A549 (cell line): ENCODE measurements at regions not wholly inside any gene's neighbourhood (a gene's known extent, or its start where the extent isn't known, plus 50 kb on each side); places are given as distances from the start of the nearest gene placed in this dataset.
A peak's percentile ranks its signal among the peaks of the same experiment; 100 is the strongest.
"Not testable (repeated sequence)": the region's sequence is repeated elsewhere in the genome, so short reads cannot be mapped to it uniquely, and the experiment has no call there.

Experiments
- ATAC-seq, 2 experiments: fragments of 200-7000 bp in 1 of 2; fragments of >200 bp in 1 of 2; cut with Nextera tagmentation in 1 of 2; cut with Tn5 transposase in 1 of 2; 3 replicates each; pipeline versions ENCODE4 v1.8.0 to v1.9.1; 2018 to 2020; ENCODE audit warnings: mild to moderate bottlenecking in 1 of 2, moderate library complexity in 1 of 2
- CTCF ChIA-PET: fragments of 300-600 bp; sonication (Branson Sonifier 250); formaldehyde crosslinking; extraction: SDS; loops from one replicate; lab custom pipeline; 2021; ENCODE audit warnings: antibody characterized with exemption, inconsistent platforms; lab: Yijun Ruan, JAX
- POLR2A ChIA-PET: fragments of 350-600 bp; formaldehyde crosslinking; extraction: SDS; loops from one replicate; lab custom pipeline; 2021; ENCODE audit warnings: antibody characterized with exemption, inconsistent platforms; lab: Yijun Ruan, JAX
- DNase-seq, 2 experiments: peaks; one replicate each; pipeline versions ENCODE4 v3.0.0 to v3.0.0-alpha.2; 2011 to 2016; ENCODE audit warnings: low read depth in 1 of 2, low spot score in 1 of 2
- FAIRE-seq: peaks from 2 replicates; lab custom pipeline; 2011; peaks lifted over from hg19 to GRCh38; lab: Jason Lieb, UNC
- H3K27ac ChIP-seq, 2 experiments: fragments of >200 bp; sonication (Bioruptor Twin); formaldehyde crosslinking; 3 replicates each; pipeline ENCODE4 v1.5.1; 2016 to 2017
- H3K4me1 ChIP-seq: fragments of >200 bp; sonication (Bioruptor Twin); formaldehyde crosslinking; 3 replicates; pipeline ENCODE4 v1.6.1; 2016
- H3K4me2 ChIP-seq: fragments of >200 bp; sonication (Bioruptor Twin); formaldehyde crosslinking; 3 replicates; pipeline ENCODE4 v1.6.1; 2016
- H3K4me3 ChIP-seq: fragments of >200 bp; sonication (Bioruptor Twin); formaldehyde crosslinking; 3 replicates; pipeline ENCODE4 v1.5.1; 2016
- H3K9me3 ChIP-seq: fragments of >200 bp; sonication (Bioruptor Twin); formaldehyde crosslinking; 3 replicates; pipeline ENCODE4 v1.6.1; 2016
- CEBPB ChIP-seq, 2 experiments: fragments of >200 bp in 1 of 2; sonication (Bioruptor Twin) in 1 of 2; formaldehyde crosslinking in 1 of 2; IDR thresholded peaks; 2 replicates each; pipeline ENCODE4 v1.6.1; 2012 to 2016
- ESRRA ChIP-seq: fragments of 150-350 bp; IDR thresholded peaks from 2 replicates; pipeline ENCODE4 v1.6.1; 2014; ENCODE audit warnings: mild to moderate bottlenecking, low read length, borderline replicate concordance
- FOSL2 ChIP-seq, 2 experiments: fragments of 450-650 bp in 1 of 2; fragments of >200 bp in 1 of 2; sonication (Bioruptor Twin) in 1 of 2; formaldehyde crosslinking; IDR thresholded peaks; 2 replicates each; pipeline versions ENCODE4 v1.5.0 to v1.6.1; 2016 to 2020; ENCODE audit warnings: mild to moderate bottlenecking in 1 of 2, moderate library complexity in 1 of 2
- GATA3 ChIP-seq: IDR thresholded peaks from 2 replicates; pipeline ENCODE4 v1.6.1; 2012; ENCODE audit warnings: borderline replicate concordance
- HOXB5 ChIP-seq: fragments of 250-450 bp; sonication (Bioruptor Pico); IDR thresholded peaks from 2 replicates; pipeline ENCODE4 v1.5.0; 2020; ENCODE audit warnings: mild to moderate bottlenecking, moderate library complexity
- JUN ChIP-seq, 2 experiments: fragments of >200 bp; sonication (Bioruptor Twin); formaldehyde crosslinking; IDR thresholded peaks; 2 replicates in 1 of 2; 3 replicates in 1 of 2; pipeline ENCODE4 v1.6.1; 2016 to 2017
- KDM5A ChIP-seq: fragments of 200-600 bp; sonication (generic); IDR thresholded peaks from 2 replicates; pipeline ENCODE4 v1.6.1; 2016; ENCODE audit warnings: antibody characterized with exemption, mild to moderate bottlenecking
- MAZ ChIP-seq: fragments of 150-350 bp; IDR thresholded peaks from 2 replicates; pipeline ENCODE4 v1.6.1; 2014; ENCODE audit warnings: antibody characterized with exemption, low read depth, low read length, borderline replicate concordance
- MYC ChIP-seq: IDR thresholded peaks from 2 replicates; pipeline ENCODE4 v1.6.1; 2012; ENCODE audit warnings: mild to moderate bottlenecking, inconsistent platforms, low read length, improper control_type of control experiment, borderline replicate concordance
- NPAS2 ChIP-seq: fragments of 250-450 bp; sonication (Bioruptor Pico); IDR thresholded peaks from 2 replicates; pipeline ENCODE4 v1.8.0; 2022; ENCODE audit warnings: mild to moderate bottlenecking, moderate library complexity, borderline replicate concordance
- PHF8 ChIP-seq: fragments of 200-600 bp; sonication (generic); IDR thresholded peaks from 2 replicates; pipeline ENCODE4 v1.6.1; 2016; ENCODE audit warnings: low read depth, mild to moderate bottlenecking, antibody characterized with exemption, moderate library complexity, borderline replicate concordance
- POLR2A ChIP-seq: IDR thresholded peaks from 2 replicates; pipeline ENCODE4 v1.6.1; 2012; ENCODE audit warnings: mild to moderate bottlenecking, low read length
- RCOR1 ChIP-seq: fragments of 150-350 bp; IDR thresholded peaks from 2 replicates; pipeline ENCODE4 v1.6.1; 2014; ENCODE audit warnings: antibody characterized with exemption, low read length, low read depth
- RFX5 ChIP-seq: fragments of 450-650 bp; IDR thresholded peaks from 2 replicates; pipeline ENCODE4 v1.7.1; 2014; ENCODE audit warnings: antibody characterized with exemption, mild to moderate bottlenecking, moderate library complexity
- SREBF2 ChIP-seq: fragments of 450-650 bp; IDR thresholded peaks from 2 replicates; pipeline ENCODE4 v1.6.1; 2014; ENCODE audit warnings: mild to moderate bottlenecking, moderate library complexity
- WGBS: methylation state at CpG from one replicate; pipeline ENCODE4 v1.1.6; 2017; ENCODE audit errors: missing lambda C conversion rate; 5-methylcytosine and 5-hydroxymethylcytosine counted together
- TF ChIP-seq, protein P1 (sequence below): IDR thresholded peaks from 2 replicates; pipeline ENCODE4 v1.6.1; 2012
- TF ChIP-seq, protein P2 (sequence below): fragments of >200 bp; sonication (Bioruptor Twin); formaldehyde crosslinking; IDR thresholded peaks from 2 replicates; pipeline ENCODE4 v1.6.1; 2016
- TF ChIP-seq, protein P3 (sequence below): IDR thresholded peaks from 2 replicates; pipeline ENCODE4 v1.6.1; 2012; ENCODE audit warnings: low read depth, borderline replicate concordance
- TF ChIP-seq, protein P4 (sequence below): fragments of 150-350 bp; IDR thresholded peaks from 2 replicates; pipeline ENCODE4 v1.6.1; 2014; ENCODE audit warnings: low read depth, mild to moderate bottlenecking, low read length
- TF ChIP-seq, protein P5 (sequence below): fragments of >200 bp; sonication (Bioruptor Twin); formaldehyde crosslinking; IDR thresholded peaks from 3 replicates; pipeline ENCODE4 v1.5.1; 2016

DNA sequence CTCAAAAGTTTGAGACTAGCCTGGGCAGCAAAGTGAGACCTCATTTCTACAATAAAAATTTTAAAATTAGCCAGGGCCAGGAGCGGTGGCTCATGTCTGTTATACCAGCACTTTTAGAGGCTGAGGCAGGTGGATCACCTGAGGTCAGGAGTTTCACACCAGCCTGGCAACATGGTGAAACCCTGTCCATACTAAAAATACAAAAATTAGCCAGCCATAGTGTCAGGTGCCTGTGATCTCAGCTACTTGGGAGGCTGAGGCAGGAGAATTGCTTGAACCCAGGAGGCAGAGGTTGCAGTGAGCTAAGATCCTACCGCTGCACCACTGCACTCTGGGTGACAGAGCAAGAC is 85.1 kb upstream of the MAP4 start:
- CTCF ChIA-PET: interaction anchor here (1.8 kb wide), 1 partner anchor 50 kb away, joined by 9 read pairs; no protein-coding TSS in a partner anchor
- peak overlapping the region in 1 of 2 experiments; percentile 15; a peak in 1 of 6 replicates for H3K27ac ChIP-seq
- 89% methylated on average over 2 of the region's 2 CpGs for WGBS
- POLR2A ChIA-PET, H3K4me1 ChIP-seq, H3K4me2 ChIP-seq, ATAC-seq, FAIRE-seq, H3K9me3 ChIP-seq, H3K4me3 ChIP-seq, DNase-seq: not testable (repeated sequence)

DNA sequence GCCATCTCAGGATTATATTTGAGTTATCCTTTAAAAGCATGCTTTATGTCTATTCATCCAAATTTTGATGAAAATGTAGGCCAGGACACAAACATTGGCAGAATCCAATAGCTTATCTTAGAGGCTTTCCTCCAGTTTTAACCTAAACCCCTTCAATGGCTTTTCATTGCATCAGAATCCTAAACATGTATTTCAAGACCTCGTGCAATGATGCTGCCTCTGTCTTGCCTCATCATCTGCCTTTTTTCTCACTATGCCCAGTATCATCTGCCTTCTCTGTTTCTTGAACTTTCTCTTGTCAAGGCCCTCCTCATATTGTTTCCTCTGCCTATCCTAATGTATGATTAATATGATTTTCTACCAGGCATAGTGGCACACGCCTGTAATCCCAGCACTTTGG is 76.1 kb upstream of the MAP4 start:
- POLR2A ChIA-PET: no interaction called here
- Histone ChIP-seq H3K27ac (no peak overlapping the region), H3K4me1 (peaks cover 10% of the 10 kb centered on the region), H3K4me3 (no peak overlapping the region), H3K9me3 (no peaks in the 10 kb centered on the region), H3K4me2 (no peak overlapping the region)
- FAIRE-seq: no peak
- TF ChIP-seq, protein P1, sequence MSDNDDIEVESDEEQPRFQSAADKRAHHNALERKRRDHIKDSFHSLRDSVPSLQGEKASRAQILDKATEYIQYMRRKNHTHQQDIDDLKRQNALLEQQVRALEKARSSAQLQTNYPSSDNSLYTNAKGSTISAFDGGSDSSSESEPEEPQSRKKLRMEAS: no peak
- TF ChIP-seq CEBPB (IDR thresholded peaks at IDR 0.05) (no peak), MYC (no peak), POLR2A (no peak), SREBF2 (no peak), PHF8 (no peak), ESRRA (no peak), RFX5 (no peak), GATA3 (no peak), RCOR1 (no peak), KDM5A (no peak), HOXB5 (no peak), FOSL2 (IDR thresholded peaks at IDR 0.05) (no peak), FOSL2 (CRISPR knock-in tag; IDR thresholded peaks at IDR 0.05) (no peak), NPAS2 (CRISPR knock-in tag) (no peak), JUN (IDR thresholded peaks at IDR 0.05) (no peak), MAZ (no peak)
- TF ChIP-seq, protein P2, sequence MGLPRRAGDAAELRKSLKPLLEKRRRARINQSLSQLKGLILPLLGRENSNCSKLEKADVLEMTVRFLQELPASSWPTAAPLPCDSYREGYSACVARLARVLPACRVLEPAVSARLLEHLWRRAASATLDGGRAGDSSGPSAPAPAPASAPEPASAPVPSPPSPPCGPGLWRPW: no peak
- TF ChIP-seq, protein P3, sequence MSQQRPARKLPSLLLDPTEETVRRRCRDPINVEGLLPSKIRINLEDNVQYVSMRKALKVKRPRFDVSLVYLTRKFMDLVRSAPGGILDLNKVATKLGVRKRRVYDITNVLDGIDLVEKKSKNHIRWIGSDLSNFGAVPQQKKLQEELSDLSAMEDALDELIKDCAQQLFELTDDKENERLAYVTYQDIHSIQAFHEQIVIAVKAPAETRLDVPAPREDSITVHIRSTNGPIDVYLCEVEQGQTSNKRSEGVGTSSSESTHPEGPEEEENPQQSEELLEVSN: no peak
- TF ChIP-seq, protein P4, sequence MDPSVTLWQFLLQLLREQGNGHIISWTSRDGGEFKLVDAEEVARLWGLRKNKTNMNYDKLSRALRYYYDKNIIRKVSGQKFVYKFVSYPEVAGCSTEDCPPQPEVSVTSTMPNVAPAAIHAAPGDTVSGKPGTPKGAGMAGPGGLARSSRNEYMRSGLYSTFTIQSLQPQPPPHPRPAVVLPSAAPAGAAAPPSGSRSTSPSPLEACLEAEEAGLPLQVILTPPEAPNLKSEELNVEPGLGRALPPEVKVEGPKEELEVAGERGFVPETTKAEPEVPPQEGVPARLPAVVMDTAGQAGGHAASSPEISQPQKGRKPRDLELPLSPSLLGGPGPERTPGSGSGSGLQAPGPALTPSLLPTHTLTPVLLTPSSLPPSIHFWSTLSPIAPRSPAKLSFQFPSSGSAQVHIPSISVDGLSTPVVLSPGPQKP: no peak
- TF ChIP-seq, protein P5, sequence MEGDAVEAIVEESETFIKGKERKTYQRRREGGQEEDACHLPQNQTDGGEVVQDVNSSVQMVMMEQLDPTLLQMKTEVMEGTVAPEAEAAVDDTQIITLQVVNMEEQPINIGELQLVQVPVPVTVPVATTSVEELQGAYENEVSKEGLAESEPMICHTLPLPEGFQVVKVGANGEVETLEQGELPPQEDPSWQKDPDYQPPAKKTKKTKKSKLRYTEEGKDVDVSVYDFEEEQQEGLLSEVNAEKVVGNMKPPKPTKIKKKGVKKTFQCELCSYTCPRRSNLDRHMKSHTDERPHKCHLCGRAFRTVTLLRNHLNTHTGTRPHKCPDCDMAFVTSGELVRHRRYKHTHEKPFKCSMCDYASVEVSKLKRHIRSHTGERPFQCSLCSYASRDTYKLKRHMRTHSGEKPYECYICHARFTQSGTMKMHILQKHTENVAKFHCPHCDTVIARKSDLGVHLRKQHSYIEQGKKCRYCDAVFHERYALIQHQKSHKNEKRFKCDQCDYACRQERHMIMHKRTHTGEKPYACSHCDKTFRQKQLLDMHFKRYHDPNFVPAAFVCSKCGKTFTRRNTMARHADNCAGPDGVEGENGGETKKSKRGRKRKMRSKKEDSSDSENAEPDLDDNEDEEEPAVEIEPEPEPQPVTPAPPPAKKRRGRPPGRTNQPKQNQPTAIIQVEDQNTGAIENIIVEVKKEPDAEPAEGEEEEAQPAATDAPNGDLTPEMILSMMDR: no peak
- TF ChIP-seq, all 56 proteins: peak for 0
- DNase-seq (no peak), ATAC-seq (no peak)
- 33% methylated on average over 2 of the region's 2 CpGs for WGBS
- CTCF ChIA-PET: interaction anchor here (1.3 kb wide), 1 partner anchor 12 kb away, joined by 3 read pairs; no protein-coding TSS in a partner anchor
